Erythroblast (primary cell): ENCODE measurements at regions not wholly inside any gene's neighbourhood (a gene's known extent, or its start where the extent isn't known, plus 50 kb on each side); places are given as distances from the start of the nearest gene placed in this dataset.

ENCODE experiments used
- GATA1 ChIP-seq: IDR thresholded peaks from 2 replicates; pipeline ENCODE4 v1.6.1; 2011; ENCODE audit warnings: low read depth, mild to moderate bottlenecking, control low read depth, low read length, moderate library complexity
- POLR2A ChIP-seq: IDR thresholded peaks from 2 replicates; pipeline ENCODE4 v1.6.1; 2011; ENCODE audit warnings: mild to moderate bottlenecking, low read length

GRCh38 chr2:67318993-67319481, 78.1 kb upstream of the ETAA1 start:
- TF ChIP-seq POLR2A (no peak), GATA1 (no peak)
